GM12892 (cell line): ENCODE measurements at regions not wholly inside any gene's neighbourhood (a gene's known extent, or its start where the extent isn't known, plus 50 kb on each side); places are given as distances from the start of the nearest gene placed in this dataset.

ENCODE experiments used
- DNase-seq: peaks from one replicate; pipeline ENCODE4 v3.0.0; 2011; ENCODE audit not compliant: insufficient read length
- FAIRE-seq: peaks from 2 replicates; lab custom pipeline; 2011; peaks lifted over from hg19 to GRCh38; lab: Jason Lieb, UNC
- POLR2A ChIP-seq: IDR thresholded peaks from 2 replicates; pipeline ENCODE4 v1.6.1; 2011; ENCODE audit warnings: low read depth, low read length, control low read depth
- POLR2AphosphoS5 ChIP-seq: IDR thresholded peaks from 2 replicates; pipeline ENCODE4 v1.6.1; 2011; ENCODE audit warnings: low read depth, low read length, control low read depth
- TAF1 ChIP-seq: IDR thresholded peaks from 2 replicates; pipeline ENCODE4 v1.6.1; 2011; ENCODE audit warnings: low read depth, mild to moderate bottlenecking, control low read depth, low read length, borderline replicate concordance

DNA sequence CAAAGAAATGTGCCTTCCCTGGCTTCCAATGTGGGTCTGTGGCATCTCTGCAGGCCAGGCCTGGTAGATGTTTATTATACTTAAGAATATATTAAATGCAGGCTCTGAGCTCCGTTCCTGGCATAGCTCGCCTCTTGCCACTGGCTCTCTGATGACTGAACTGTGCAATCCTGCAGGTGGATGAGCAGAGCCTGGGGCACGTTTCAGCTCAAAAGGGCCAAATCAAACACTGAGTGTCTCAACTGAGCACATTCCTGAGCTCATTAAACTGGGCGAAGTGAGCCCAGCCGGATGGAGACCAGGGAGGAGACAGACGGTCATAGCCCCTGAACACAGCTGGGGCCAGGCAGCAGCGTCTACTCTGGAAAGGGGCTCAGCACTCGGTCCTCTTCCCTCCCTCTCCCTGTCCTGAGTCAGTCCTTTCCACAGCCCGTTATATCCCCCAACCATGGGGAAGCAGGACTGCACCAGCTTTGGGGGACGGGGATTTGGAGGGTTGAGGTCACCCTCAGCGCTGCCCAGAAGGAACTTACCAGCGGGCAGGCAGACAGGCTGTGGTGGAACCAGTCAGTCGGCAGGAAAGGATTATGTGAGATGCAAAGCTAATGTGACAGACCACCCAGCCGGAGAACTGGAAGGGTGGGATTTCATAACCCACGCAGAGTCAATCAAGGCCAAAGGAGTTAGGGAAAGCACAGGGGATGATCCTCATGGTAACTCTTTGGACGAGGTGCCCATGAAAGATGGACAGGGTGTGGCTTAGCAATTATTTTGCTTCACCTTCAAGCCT, 77.4 kb upstream of the ANKRD34C start:
- no peak for TF ChIP-seq POLR2A
- TF ChIP-seq TAF1, result no peak
- TF ChIP-seq POLR2AphosphoS5, result no peak
- FAIRE-seq (no peak), DNase-seq (no peak)

DNA sequence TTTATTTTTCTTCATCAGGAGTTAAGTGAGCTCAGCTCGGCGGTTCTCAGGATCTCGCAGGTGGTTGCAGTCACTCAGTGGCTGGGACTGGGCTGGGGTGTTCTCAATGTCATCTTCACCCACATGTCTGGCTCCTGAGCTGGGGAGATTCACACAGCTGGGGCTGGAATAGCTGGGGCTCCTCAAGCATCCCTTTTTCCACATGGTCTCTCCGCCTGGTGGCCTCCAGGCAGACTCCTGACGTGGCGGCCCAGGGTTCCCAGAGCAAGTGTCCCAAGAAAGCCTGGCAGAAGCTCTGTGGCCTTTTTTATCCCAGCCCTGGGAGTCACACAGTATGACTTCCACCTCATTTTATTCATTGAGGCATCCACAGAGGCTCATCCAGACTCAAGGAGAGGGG, 84.1 kb upstream of the ANKRD34C start:
- no peak for DNase-seq
- TF ChIP-seq POLR2AphosphoS5, result no peak
- TF ChIP-seq TAF1, result no peak
- no peak for TF ChIP-seq POLR2A
- FAIRE-seq, result no peak

DNA sequence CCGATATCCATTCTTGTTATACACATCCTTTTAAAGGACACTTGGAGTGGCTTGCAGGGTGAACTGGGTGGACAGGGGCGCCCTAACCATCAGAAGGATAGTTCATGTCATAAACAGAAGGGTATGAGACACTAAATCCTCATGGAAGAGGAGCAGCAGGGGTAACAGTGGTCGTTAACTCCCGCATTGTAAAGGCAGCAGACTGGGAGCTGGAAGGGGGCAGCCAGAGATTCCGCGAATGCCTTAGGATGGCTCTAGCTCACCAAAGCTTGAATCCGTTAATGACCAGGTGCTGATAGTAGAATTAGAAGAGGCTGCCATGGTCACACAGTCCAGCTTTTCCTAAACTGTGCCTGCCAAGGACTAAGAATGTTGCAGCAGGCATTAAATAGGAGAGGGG, 85.2 kb upstream of the ANKRD34C start:
- TF ChIP-seq TAF1, result no peak
- no peak for TF ChIP-seq POLR2A
- TF ChIP-seq POLR2AphosphoS5, result no peak
- FAIRE-seq, result no peak
- DNase-seq, result no peak

DNA sequence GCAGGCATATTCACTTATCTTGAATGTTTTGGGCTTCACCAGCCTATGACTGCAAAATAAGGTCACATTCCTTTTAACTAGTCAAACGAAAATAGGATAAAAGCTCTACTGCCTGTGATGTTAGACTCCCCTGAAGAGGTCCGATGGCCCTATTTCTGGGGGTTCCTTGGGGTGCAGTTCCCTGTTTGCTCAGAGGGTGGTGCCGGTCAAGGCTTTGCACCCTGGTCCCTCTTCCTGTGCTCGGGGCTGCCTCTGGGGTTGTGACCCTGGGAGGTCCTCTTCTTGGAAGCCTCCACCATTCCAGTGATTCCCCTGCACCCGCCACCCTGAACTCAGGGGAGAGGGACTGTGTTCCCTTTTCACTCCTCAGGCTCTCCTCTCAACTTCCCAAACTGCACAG, 86.7 kb upstream of the ANKRD34C start:
- FAIRE-seq (no peak), DNase-seq (no peak)
- no peak for TF ChIP-seq POLR2AphosphoS5
- TF ChIP-seq POLR2A, result no peak
- no peak for TF ChIP-seq TAF1

DNA sequence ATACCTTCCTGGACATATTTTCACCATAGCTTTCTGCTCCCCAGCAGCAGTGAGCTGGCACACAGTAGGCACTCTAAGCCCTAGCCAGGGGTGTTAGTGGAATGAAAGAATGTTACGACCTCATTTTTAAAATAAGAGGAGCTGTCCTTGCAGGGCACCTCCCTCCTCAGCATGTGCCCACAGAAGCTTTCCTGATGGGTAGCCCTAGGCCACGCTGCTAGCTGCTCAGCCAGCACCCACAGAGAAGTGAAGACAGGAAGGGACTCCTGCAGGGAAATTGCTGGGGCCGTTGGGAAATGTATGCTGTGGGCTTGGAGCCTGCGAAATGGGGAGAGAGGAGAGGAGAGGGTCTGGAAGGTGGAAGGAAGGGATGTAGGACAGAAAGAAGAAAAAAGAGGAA, 87.3 kb upstream of the ANKRD34C start:
- FAIRE-seq, result no peak
- TF ChIP-seq TAF1, result no peak
- no peak for TF ChIP-seq POLR2A
- no peak for TF ChIP-seq POLR2AphosphoS5
- DNase-seq, result no peak

DNA sequence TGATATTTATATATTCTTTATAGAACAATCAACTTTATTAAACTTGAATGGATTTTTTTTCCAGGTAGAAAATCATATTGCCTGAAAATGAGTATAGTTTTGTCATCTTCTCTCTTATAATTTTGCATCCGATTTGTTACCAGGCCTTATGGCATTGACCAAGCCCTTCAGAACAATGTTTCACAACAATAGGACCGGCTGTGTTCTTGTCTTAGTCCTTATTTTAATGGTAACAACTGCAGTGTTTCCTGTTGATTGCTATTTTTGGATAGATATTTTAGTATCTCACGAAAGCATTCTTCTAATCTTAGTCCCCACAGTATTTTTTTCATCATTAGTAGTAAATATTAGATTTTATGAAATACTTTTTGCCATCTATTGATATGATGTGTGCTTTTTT, 88.1 kb upstream of the ANKRD34C start:
- TF ChIP-seq POLR2A (no peak), POLR2AphosphoS5 (no peak), TAF1 (no peak)
- no peak for DNase-seq
- no peak for FAIRE-seq

DNA sequence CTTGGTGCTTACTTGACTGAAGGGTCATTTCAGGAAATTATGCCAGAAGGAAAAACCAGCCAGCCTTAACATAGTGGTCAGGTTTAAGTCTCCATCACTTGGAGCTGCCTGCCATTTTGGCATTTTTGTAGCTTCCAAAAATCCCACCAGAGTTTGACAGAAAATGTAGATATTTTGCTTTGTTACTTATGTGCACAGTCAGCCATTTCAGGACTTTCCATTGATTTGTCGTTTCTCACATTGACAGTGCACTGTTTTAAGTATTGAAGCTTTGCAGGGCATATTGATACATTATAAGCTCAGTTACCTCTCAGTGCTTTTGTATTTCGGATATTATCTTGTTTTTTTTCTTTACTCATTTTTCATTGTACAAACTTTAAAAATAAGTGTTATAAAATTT, 89.0 kb upstream of the ANKRD34C start:
- TF ChIP-seq POLR2AphosphoS5, result no peak
- TF ChIP-seq POLR2A, result no peak
- no peak for TF ChIP-seq TAF1
- FAIRE-seq, result no peak
- no peak for DNase-seq

DNA sequence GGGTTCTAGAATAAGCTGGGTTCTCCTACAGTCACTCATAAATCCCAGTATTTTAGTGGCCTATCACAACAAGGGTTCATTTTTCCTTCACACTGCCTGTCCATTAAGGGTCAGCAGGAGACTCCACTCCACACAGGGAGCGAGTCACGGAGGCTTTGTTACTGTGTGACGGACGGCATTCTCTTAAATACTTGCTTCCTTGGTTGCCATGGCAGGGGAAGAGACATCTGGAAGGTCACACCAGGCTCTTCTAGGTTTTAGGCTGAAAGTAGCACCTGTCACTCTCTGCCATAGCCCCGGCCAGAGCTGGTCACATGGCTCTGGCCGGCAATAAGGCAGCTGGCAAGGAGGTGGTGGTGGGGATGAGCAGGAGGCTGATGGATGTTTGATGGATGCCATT, 89.4 kb upstream of the ANKRD34C start:
- DNase-seq (no peak), FAIRE-seq (no peak)
- TF ChIP-seq POLR2AphosphoS5, result no peak
- TF ChIP-seq POLR2A, result no peak
- no peak for TF ChIP-seq TAF1

DNA sequence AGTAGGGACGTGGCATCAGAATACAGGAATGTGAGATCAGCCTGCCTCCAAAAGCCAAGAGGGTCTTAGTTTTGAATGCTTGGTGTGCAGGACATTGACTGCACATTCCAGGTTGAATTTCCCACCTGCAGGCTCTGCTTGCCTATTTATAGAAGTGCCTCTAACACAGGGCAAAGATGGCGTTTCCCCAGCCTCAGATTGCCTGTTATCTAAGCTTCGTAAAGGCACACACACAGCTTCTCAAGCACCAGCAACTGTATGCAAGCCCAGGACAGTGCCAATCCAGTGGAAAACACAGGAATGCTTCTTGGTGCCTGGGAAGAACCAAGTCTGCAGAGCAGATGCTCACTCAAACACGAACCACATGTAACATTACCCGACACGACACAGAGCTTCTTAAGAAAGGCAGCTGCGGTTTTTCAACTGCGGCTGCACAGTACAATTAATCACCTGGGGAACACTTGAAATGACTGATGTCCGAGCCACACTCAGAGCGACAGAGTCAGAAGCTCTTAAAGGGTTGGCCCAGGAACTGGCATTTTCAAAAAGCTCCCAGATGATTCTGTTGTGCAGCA, 90.0 kb upstream of the ANKRD34C start:
- DNase-seq (no peak), FAIRE-seq (no peak)
- no peak for TF ChIP-seq TAF1
- TF ChIP-seq POLR2A, result no peak
- no peak for TF ChIP-seq POLR2AphosphoS5

DNA sequence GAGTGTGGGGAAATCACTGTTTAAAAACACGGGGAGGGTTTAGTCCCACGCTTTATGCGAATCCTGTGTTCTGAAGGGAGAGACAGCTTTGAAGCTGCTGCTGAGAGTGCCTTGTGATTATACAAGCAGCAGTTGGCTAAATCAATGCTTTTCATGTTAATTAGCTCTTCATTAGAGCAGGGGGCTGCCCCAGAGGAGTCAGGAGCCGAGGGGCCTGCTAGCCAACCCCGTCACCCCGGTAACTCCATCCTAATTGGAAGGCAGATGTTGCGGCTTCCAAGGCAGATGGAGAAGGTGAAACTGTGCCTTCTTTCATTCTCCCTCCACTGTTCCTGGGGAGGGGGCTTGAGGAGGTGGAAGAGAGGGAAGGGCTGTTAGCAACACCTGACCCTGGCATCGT, 92.4 kb upstream of the ANKRD34C start:
- TF ChIP-seq POLR2A (no peak), TAF1 (no peak), POLR2AphosphoS5 (no peak)
- no peak for FAIRE-seq
- DNase-seq, result no peak

DNA sequence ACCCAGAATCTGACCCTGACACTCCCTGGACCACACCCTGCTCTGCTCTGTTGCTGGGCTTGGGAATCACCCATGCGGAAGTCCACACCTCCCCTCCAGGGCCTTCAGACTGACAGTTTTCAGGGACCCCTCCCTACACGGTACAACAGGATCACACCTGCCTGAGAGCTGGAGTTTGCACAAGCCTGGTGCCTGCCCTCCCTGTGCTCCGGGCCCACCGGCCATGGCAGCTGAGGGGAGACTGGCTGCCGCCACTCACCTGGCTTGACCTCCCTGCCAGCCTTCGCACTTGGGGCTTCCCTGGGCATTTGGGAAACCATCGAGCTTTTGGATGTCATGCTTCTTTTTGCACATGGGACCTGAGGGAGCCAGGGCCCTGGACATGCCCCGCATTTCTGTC, 95.9 kb upstream of the ANKRD34C start:
- FAIRE-seq, result no peak
- TF ChIP-seq TAF1, result no peak
- no peak for TF ChIP-seq POLR2A
- no peak for TF ChIP-seq POLR2AphosphoS5
- no peak for DNase-seq

DNA sequence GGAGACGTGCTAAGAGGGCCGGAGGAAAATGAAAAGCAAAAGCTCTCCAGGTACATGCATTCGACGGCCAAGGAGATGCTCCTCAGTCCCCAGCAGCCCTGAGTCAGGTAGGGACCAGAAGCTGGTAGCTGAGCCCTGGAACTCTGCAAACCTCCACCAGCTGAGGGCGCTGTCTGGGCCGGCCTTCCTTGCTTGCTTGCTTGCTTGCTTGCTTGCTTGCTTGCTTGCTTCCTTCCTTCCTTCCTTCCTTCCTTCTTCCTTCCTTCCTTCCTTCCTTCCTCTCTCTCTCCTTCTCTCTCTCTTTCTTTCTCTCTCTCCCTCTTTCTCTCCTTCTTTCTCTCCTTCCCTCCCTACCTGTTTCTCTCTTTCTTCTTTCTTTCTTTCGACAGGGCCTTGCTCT, 94.6 kb upstream of the RASGRF1 start:
- no peak for DNase-seq

More for the DNA sequence above, 94.6 kb upstream of the RASGRF1 start:
- TF ChIP-seq TAF1 (no peak), POLR2AphosphoS5 (no peak), POLR2A (no peak)
- FAIRE-seq, result no peak
